Kidney epithelial cell (primary cell): ENCODE measurements at regions not wholly inside any gene's neighbourhood (a gene's known extent, or its start where the extent isn't known, plus 50 kb on each side); places are given as distances from the start of the nearest gene placed in this dataset.

ENCODE experiments used
- DNase-seq: peaks from one replicate; pipeline ENCODE4 v3.0.0-alpha.2; 2010; ENCODE audit warnings: low read depth
- H3K27me3 ChIP-seq: 2 replicates; pipeline ENCODE4 v1.6.0; 2011; ENCODE audit warnings: low read length; ENCODE audit not compliant: control insufficient read depth, insufficient read depth
- H3K36me3 ChIP-seq: 2 replicates; pipeline ENCODE4 v1.5.1; 2011; ENCODE audit warnings: low read length; ENCODE audit not compliant: control insufficient read depth, insufficient read depth
- H3K4me3 ChIP-seq: 2 replicates; pipeline ENCODE4 v1.5.1; 2011; ENCODE audit warnings: low read depth, mild to moderate bottlenecking, control low read depth, low read length
- TF ChIP-seq, protein P1 (sequence below): IDR thresholded peaks from 2 replicates; pipeline ENCODE4 v1.5.1; 2011; ENCODE audit warnings: mild to moderate bottlenecking, moderate library complexity, low read length, control low read depth, inconsistent platforms; ENCODE audit not compliant: insufficient read depth, poor library complexity, severe bottlenecking

DNA sequence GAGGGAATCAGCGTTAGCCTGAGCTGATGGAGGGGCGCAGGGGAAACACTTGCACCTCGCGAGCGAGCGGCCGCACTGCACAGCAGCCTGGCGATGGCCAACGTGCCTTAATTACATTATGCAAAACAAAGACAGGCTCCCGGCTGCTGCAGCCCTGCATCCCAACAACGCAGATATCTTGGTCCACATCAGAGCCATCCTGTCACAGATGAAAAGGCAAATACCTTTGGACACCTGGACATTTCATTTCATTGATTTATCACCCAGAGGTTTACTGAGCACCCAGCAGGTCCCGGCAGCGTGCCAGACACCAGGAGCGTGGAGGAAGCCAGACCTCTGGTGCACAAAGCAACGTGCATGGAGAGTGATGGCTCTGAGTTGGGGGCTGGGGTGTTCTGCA is 843.0 kb downstream of the TBC1D22A start:
- DNase-seq = no peak
- TF ChIP-seq, protein P1, sequence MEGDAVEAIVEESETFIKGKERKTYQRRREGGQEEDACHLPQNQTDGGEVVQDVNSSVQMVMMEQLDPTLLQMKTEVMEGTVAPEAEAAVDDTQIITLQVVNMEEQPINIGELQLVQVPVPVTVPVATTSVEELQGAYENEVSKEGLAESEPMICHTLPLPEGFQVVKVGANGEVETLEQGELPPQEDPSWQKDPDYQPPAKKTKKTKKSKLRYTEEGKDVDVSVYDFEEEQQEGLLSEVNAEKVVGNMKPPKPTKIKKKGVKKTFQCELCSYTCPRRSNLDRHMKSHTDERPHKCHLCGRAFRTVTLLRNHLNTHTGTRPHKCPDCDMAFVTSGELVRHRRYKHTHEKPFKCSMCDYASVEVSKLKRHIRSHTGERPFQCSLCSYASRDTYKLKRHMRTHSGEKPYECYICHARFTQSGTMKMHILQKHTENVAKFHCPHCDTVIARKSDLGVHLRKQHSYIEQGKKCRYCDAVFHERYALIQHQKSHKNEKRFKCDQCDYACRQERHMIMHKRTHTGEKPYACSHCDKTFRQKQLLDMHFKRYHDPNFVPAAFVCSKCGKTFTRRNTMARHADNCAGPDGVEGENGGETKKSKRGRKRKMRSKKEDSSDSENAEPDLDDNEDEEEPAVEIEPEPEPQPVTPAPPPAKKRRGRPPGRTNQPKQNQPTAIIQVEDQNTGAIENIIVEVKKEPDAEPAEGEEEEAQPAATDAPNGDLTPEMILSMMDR = no peak
- H3K4me3 ChIP-seq = no peak overlapping the region

DNA sequence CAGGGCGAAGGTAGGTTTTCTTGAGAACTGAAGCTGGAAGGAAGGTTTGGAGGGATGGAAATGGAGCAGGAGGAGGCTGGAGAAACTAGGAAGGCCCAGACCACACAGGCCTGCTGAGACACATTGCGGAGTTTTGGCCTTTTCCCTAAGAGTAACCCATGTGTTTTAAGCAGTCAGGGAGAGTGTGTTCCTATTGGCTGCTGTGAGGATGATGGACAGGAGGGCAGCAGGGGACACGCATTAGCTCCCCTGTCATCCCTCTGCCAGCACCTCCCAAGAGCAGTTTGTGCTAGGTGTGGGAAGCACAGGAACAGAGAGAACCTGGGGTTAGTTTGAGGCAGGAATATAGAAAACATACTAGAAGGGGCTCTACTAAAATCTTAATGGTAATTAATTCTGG is 842.1 kb downstream of the TBC1D22A start:
- DNase-seq = no peak
- H3K36me3 ChIP-seq = no peaks in the 10 kb centered on the region

More for the DNA sequence above, 843.0 kb downstream of the TBC1D22A start:
- Histone ChIP-seq H3K36me3 (no peaks in the 10 kb centered on the region), H3K27me3 (no peaks in the 10 kb centered on the region)

DNA sequence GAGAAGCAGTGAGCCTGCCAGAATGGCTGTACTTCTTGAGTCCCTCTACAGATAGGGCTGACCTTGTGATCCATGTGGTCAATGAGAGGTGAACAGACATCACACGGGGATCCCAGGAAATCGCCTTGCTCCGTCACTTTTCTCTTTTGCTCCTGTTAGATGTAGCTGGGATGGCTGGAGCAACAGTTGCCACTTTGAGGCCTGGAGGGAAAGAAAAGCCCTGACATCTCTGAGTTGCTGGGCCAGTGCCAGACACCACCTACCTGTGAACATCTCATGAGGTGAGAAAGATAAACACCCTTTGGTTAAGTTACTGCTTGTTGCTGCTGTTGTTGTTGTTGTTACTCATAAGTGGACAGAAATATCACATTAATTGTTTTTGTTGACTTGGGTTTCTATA is 840.3 kb downstream of the TBC1D22A start:
- no peak for DNase-seq
- TF ChIP-seq, protein P1 = no peak
- no peak overlapping the region for H3K4me3 ChIP-seq
- no peaks in the 10 kb centered on the region for H3K27me3 ChIP-seq
- no peaks in the 10 kb centered on the region for H3K36me3 ChIP-seq

More for the DNA sequence above, 842.1 kb downstream of the TBC1D22A start:
- H3K4me3 ChIP-seq = no peak overlapping the region
- H3K27me3 ChIP-seq = no peaks in the 10 kb centered on the region
- TF ChIP-seq, protein P1 = no peak

DNA sequence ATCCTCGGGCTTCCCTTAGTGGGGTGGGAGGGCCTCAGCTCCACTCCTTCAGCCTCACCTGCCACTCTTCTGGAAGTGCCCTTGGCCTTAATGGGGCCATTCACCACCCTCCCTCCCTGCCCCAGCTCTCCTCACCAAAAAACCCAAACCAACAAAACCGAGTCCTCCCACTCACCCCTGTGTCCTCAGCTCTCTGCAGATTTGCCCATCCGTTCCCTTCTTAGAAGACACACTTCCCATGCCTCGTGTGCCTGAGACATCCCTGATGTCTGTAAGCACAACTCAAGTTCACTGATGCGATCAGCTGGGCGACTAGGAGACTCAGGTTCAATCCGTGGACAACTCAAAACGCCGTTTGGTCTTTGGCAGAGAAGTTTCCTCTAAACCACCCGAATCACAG is 839.2 kb downstream of the TBC1D22A start:
- Histone ChIP-seq H3K36me3 (no peaks in the 10 kb centered on the region), H3K4me3 (no peak overlapping the region), H3K27me3 (no peaks in the 10 kb centered on the region)
- TF ChIP-seq, protein P1 = no peak
- DNase-seq = no peak

DNA sequence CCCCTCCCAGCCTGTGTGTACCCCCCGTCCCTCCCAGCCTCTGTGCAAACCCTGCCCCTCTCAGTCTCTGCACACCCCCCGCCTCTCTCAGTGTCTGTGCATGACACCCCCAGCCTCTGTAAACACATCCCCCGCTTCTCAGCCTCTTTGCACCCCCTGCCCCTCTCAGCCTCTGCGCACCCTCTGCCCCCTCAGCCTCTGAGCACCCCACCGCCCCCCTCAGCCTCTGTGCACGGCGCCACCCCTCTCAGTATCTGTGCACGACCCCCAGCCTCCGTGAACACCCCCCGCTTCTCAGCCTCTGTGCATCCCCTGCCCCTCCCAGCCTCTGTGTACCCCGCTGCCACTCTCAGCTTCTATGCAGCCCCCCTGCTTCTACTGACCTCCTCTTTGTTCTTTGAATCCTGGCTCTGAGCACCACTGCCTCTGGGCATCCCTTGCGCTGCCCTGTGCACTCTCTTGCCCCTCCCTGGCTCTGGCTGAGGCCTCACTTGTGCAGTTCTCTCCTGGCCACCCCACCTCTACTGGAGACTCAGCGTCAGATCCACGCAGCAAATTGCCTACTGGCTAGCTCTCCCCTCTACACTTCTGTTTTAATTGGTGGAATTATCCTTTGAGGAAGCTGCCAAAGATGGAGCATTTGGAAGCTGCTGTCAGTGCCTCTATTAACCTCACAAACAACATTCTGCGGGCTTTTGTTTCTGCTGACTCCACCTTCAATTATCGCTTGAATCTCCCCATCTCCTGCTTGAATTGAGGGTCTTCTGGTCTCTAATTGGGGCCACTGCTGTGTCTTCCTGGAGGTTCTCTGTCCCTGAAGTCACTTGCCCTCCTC is 838.6 kb downstream of the TBC1D22A start:
- Histone ChIP-seq H3K4me3 (no peak overlapping the region), H3K27me3 (no peaks in the 10 kb centered on the region), H3K36me3 (no peaks in the 10 kb centered on the region)
- TF ChIP-seq, protein P1 = no peak
- no peak for DNase-seq

DNA sequence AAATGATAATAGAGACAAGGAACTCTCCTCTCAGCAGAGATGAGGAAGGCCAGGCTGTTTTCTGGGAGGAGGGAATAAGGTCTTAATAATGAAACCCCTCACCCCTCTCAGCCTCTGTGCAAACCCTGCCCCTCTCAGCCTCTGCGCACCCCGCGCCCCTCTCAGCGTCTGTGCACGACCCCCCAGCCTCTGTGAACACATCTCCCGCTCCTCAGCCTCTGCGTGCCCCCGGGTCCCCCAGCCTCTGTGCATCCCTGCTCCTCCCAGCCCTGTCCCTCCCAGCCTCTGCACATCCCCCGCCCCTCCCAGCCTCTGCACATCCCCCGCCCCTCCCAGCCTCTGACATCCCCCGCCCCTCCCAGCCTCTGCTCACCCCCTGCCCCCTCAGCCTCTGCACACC is 837.8 kb downstream of the TBC1D22A start:
- DNase-seq = no peak
- TF ChIP-seq, protein P1 = no peak
- no peaks in the 10 kb centered on the region for H3K36me3 ChIP-seq
- no peak overlapping the region for H3K4me3 ChIP-seq
- no peaks in the 10 kb centered on the region for H3K27me3 ChIP-seq
